Activated CD4-positive, alpha-beta T cell treated with anti-CD3 and anti-CD28 coated beads, Interleukin-2, amount 50 U/mL, for 4 hours (primary cell): ENCODE measurements at regions not wholly inside any gene's neighbourhood (a gene's known extent, or its start where the extent isn't known, plus 50 kb on each side); places are given as distances from the start of the nearest gene placed in this dataset.
"Not testable (repeated sequence)": the region's sequence is repeated elsewhere in the genome, so short reads cannot be mapped to it uniquely, and the experiment has no call there.

Experiments
- DNase-seq, 2 experiments: peaks; one replicate each; pipeline ENCODE4 v3.0.0-alpha.2; 2020

DNA sequence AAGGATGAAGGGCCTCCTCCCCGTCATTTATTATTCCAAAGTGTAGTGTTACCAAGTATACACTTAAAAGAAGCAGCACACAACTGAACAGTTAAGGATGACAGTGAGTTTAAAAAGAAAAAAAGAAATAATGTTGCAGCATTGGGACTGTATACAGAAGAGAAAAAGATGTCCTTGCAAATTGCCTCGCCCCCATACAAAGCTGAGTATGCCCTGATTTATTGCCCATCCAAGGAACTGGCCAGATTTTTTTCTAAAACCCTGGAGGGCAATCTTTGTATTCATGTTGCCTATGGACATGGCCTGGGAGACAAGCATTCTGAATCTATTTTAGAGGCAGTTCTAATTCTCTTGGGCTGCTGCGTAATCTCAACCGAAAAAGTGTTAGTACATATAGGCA is 182.7 kb upstream of the NR4A3 start:
- no peak for DNase-seq

DNA sequence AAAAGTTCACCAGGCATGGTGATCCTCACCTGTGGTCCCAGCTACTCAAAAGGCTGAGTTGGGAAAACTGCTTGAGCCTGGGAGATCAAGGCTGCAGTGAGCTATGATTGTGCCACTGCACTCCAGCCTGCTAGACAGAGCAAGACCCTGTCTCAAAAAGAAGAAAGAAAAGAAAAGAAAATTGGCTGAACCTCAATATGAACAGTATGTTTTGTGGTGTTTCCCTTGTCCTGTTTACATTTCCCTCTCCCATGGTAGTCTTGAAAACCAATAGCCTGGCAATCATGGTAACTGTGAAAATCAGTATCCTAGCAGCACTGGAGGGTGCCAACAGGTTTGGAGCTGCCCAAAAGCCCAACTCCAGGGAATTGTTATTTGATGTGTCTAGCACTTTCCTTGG is 174.1 kb upstream of the NR4A3 start:
- DNase-seq: no peak

DNA sequence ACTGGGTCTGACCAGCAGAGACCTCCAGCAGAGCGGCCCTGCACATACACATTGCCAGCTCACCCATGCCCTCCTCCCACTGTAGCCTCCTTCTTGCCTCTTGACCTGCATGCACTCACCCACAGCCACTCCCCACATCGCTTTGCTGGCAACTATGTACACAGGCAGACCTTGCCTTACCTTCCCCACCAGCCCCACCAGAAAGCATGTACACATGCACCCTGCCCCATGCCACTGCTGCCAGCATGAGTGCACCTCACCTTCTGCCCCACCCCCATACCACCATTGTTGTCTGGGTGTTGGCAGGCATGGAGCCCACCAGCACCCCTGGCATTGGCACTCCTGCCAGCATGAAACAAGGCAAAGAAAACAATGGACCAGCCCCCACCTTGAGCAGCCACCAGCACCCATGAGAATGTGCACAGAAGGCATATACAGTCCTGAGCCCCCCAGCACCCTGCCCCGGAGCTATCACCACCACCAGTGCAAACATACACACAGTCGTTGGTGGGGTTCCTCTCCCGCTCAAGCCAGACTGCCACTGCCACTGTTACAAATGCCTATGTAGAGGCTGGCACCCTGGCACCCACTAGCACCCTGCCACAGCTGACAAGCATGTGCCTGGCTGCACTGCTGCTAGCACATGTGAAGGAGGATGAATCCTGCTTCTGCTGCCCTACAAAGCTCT is 171.4 kb upstream of the NR4A3 start:
- no peak for DNase-seq

DNA sequence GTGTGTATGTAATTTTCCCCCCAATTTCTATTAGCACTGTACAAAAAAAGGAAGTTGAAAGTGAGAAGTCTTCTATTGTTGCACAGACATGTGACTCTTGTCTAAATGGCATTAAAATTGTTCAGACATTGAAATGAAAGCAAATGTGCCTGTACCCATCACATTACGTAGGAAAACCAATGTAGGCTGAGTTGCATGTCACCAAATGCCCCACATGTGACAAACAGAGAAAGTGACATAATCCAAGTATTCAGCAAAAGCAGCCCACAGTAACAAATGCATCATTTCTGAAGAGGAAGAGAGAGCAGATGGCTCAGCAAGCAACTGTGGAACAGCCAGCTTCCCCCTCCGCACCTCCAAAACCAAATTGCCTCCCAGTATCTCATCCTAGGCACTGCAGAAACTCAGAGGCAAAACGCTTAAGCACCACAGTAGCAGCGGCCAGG is 161.5 kb upstream of the NR4A3 start:
- no peak for DNase-seq

DNA sequence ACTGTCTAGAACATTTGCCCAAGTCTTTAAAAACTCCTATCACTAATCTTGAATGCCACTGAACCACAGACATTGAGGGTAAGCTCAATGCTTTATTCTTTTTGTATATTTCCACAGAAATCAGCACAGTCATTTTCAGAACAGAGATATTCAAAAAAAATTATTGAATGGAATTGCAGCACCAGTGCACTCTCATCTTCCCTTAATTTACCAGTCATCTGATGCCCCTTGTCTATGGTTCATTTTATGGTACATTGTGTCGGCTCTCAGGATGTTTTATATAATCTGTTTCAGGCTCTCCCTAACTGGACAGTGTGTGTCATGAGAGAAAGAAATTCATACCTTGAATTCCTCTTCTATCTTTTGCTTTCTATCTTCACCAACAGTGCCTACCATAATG is 158.4 kb upstream of the NR4A3 start:
- DNase-seq: no peak

DNA sequence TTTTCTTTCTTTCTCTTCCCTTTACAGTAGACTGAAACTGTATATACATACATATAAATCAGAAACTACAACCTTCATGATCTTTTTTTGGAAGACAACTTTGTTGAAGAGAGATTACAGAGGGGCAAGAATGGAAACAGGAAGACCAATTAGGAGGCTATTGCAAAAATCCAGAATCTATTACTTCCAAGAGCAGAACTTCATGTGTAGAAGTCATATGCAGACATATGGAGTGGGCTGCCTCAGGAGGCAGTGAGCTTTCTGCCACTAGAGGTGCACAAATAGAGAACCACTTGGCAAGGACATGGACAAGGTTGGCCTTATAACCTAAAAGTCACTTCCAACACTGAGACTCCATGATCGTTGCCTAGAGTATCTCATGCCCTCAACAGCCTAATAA is 157.8 kb upstream of the NR4A3 start:
- DNase-seq: no peak

DNA sequence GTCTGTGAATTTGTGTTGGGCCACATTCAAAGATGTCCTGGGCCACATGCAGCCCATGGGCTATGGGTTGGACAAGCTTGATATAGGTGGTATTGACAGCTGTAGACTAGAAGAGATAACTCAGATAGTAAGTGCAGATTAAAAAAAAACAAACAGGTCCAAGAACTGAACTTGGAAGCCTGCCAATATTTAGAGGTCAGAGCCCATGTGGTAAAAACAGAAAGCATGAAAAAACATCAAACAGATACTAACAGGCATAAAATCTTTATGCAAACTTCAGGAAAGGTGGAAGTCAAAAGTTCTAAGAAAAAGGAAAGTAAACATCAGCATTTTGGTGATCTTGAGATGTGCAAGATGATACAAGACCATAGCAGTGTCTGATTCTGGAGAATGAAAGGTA is 155.1 kb upstream of the NR4A3 start:
- no peak for DNase-seq

DNA sequence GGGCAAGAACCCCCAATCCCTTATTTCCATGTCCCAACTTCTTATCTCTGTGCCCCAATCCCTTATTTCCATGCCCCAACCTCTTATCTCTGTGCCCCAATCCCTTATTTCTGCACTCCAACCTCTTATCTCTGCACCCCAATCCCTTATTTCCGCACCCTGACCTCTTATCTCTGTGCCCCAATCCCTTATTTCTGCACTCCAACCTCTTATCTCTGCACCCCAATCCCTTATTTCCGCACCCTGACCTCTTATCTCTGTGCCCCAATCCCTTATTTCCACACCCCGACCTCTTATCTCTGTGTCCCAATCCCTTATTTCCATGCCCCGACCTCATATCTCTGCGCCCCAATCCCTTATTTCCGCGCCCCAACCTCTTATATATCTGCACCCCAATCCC is 150.8 kb upstream of the NR4A3 start:
- DNase-seq: not testable (repeated sequence)

DNA sequence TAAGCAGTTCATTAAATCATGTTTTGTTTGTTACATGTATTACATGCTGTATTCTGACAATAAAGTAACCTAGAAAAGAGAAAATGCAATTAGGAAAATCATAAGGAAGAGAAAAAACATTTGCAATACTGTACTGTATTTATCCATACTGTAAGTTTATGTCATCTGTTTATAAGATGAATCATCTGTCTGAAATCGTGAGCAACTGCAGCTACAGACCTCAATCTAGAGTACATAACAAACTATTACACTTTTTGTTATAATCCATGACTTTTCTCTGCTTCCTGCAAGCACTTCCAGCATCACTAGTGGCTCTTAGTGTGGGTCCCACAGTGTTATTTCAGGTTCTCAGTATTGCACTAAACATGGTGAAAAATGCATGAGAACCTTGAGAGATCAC is 144.4 kb upstream of the NR4A3 start:
- no peak for DNase-seq

DNA sequence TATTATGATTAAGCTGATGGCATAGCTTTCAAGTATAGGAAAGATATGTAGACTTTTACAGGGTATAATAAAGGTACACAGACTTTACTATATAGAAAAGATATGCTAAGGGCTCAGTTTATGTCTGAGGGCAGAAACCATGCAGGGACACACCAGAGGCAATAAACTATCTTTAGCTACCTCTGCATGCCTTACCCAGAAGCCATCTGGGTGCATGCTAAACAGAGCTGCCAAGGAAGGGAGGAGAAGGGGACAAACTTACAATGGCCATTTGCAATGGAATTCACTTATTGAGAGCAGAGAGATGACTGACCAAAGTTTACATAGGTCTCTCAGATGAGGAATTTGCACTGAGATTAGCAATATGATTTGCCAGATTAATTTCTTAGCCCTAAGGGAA is 143.1 kb upstream of the NR4A3 start:
- no peak for DNase-seq

DNA sequence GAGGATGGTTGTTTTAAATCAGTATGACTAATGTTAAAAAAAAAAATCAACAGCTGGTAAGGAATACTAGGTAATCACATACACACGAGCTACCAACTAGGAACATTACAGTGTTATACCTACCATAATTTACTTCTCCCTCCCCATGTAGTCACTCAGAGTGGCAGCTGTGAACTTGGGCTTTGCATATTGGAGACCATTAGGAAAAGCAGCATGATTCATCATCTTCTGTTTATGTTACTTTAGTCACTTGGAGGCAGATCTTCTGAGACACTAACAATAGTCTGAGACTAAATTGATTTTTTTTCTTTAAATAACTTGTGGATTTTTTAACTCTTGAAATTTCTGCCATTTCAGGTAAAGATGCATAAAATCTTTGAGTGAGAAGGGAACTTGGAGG is 141.5 kb upstream of the NR4A3 start:
- DNase-seq: no peak

DNA sequence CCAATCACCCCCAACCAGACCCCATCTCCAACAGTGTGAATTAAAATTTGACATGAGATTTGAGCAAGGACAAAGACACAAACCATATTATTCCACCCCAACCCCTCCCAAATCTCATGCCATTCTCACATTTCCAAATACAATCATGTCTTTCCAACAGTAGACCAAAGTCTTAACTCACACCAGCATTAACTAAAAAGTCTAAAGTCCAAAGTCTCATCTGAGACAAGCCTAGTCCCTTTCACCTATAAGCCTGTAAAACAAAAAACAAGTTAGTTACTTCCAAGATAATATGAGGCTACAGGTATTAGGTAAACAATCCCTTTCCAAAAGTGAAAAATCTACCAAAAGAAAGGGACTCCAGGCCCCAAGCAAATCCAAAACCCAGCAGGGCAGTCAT is 140.6 kb upstream of the NR4A3 start:
- no peak for DNase-seq

DNA sequence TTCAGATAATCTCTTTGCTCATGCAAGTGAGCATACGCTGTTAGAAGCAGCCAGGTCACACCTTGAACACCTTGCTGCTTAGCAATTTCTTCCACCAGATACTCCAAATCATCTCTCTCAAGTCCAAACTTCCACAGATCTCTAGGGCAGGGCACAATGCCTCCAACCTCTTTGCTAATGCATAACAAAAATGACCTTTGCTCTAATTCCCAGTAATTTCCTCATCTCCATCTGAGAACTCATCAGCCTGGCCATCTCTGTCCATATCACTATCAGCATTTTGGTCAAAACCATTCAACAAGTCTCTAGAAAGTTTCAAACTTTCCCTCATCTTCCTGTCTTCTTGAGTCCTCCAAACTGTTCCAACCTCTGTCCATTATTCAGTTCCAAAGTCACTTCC is 139.3 kb upstream of the NR4A3 start:
- DNase-seq: no peak

DNA sequence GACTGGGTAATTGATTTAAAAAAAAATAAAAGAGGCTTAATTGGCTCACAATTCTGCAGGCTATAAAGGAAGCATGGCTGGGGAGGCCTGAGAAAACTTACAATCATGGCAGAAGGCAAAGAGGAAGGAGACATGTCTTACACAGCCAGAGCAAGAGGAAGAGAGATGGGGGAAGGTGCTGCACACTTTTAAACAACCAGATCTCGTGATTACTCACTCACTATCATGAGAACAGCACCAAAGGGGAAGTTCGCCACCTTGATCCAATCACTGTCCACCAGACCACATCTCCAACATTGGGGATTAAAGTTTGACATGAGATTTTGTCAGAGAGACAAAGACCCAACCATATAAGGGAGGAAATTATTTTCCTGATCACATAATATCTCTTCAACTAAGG is 138.8 kb upstream of the NR4A3 start:
- no peak for DNase-seq

DNA sequence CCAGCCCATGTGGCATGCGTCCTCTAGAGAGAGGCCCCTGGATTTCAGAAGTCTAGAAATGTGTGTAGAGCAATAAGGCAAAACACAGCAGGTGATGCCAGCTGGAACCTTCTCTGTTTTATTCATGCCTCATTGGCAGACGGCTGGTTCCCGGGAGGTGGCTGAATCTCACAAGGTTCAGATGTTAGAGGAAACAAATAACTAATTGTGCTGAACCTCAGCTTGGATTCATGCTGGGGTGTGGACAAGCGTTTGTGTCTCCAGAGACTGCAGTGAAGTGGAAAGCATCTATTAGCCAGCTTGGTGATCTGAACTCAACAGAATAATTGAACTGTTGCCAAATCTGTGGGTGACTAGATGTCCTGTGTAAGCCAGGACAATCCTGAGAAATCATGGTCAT is 131.1 kb upstream of the NR4A3 start:
- no peak for DNase-seq

DNA sequence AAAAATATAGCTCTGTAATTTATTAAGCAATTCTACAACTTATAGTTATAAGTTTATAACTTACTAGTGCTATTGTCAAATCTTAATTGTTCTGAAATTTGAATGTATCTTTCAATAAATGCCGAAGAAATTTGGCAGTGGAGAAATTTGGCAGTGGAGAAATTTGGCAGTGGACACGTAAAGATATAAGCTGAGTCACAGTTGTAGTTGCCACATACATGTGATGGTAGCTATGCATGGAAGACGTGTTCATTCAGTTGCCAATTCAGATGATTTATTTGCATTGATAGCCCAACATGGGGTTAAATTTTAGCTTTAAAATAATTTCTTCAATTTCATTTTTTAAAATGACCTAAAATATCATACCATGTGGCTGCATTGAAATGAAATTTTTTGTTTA is 127.8 kb upstream of the NR4A3 start:
- no peak for DNase-seq

DNA sequence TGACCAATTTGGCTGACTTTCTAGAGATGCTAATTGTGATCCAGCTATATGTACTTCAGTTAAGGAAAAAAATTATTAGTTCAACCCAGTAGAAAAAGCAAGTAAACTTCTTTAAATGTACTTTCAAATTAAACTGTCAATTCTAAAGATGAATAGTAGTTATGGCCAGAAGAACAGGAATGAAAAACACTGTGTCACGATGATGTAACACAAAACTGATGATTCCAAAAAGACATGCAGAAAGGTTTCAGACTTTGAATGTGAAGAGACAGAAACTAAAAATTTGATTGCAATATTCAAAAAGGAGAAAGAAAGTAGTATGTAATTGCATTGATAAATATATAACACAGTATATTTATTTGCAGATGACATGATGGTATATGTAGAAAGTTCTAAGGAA is 127.3 kb upstream of the NR4A3 start:
- no peak for DNase-seq

DNA sequence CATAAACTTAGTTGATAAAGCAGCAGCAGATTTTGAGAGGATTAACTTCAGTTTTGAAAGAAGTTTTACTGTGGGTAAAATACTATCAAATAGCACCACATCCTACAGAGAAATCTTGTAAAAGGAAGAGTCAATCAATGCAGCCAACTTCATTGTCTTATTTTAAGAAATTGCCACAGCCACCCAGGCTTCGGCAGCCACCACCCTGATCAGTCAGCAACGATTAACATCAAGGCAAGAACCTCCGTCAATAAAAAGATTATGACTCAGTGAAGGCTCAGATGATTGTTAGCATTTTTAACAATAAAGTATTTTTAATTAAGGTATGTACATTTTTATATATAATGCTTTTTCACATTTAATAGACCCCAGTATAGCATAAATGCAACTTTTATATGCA is 122.3 kb upstream of the NR4A3 start:
- no peak for DNase-seq

DNA sequence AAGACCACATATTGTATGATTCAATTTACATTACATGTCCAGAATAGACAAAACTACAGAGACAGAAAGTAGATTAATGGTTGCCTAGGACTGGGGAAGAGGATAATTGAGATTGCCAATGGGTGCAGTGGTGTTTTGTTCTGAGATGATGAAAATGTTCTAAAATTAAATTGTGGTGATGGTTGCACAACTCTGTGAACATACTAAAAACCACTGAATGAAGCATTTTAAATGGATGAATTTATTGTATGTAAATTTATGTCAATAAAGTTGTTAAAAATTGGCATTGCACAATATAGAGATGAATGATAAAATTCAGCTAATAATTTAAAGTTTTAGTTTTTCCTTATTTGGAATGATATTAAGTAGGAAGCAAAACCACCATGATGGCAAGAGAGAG is 109.5 kb upstream of the NR4A3 start:
- DNase-seq: no peak

DNA sequence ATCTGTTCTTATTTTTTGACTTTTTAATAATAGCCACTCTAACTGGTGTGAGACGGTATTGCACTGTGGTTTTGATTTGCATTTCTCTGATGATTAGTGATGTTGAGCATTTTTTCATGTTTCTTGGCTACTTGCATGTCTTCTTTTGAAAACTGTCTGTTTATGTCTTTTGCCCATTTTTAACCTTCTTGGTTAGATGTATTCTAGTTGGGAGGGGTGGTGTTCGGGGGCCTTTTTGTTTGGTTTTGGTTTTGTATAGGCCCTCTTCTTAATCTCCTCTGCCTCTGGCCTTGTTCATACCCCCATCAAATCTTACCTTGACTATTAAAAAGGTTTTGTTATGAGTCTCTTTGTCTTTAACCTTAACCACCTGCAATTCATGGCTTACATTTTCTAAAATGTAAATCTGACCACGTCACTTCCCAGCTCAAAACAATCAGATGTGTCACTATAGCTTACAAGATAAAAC is 107.8 kb upstream of the NR4A3 start:
- no peak for DNase-seq

DNA sequence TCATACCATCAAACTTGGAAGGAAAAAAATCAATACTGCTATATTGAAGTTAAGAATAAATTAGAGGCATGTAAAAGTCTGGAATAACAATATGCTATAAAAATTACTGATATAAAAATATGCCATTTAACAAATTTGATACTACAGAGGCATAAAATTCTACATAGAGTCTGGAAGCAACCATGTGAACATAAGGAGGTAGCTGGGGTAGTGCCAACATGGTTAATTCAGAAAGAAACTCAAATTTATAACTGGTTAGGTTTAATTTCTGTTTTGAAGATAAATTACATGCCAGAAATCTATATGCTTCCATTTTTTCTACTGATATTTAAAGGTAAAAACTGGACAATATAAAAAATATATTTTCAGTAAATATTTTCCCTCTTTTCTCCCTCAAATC is 103.1 kb upstream of the NR4A3 start:
- no peak for DNase-seq

DNA sequence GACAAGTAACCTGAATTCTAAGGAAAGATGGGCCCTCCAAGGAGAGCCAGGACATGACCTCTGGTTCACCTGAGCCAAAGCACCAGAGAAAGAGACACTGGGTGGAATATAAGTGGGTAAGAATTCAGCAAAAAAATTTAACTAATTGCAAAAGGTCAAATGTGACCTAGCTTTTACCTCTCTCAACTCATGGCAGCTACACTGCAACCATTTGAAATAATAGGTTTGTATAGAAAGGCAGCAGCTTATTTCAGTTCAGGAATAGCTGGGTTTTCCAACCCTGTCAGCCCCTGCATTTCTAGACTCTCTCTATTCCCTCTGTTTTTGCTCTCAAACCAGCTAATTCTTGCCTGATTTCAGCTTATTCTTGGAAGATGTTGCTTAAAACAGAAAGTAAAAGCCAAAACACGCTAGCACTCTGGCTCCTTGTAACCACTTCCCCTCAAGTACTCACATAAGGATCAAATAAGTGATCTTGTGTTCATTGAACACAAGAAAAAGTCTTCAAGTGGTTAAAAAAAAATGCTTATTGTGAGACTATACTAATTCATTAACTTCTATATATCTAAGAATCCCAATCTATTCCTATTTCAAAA is 101.1 kb upstream of the NR4A3 start:
- no peak for DNase-seq

DNA sequence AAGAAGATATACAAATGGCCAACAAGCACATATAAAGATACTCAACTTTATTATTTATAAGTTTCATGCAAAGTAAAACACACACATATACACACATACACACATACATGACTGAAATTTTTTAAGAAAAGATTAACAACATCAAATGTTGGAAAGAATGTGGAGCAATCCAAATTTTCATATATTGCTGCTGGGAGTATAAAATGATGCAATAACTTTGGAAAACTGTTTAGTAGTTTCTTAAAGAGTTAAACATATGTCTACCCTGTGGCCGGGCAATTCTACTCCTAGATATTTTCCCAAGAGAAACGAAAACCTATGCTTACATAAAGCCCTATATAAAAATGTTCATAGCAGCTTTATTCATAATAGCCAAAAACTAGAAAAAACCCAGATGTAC is 99.8 kb upstream of the NR4A3 start:
- no peak for DNase-seq

DNA sequence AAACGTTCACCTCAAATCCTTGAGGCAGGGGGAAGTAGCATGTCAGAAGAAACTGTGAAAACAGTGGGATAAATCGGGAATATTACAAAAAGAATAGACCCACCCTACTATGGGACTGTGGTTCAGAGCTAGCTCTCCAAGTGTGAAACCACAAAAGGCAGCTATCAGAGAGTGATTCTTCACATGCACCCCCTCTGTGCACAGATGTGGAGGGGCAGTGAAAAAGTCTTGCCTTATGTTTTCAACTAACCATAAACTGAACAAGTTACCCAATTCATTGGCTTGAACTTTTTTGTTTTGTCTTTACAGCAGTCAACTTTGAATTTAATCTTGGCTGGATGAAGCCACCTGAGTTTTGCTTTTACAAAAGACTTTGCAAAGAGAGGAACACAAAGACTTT is 98.8 kb upstream of the NR4A3 start:
- no peak for DNase-seq

DNA sequence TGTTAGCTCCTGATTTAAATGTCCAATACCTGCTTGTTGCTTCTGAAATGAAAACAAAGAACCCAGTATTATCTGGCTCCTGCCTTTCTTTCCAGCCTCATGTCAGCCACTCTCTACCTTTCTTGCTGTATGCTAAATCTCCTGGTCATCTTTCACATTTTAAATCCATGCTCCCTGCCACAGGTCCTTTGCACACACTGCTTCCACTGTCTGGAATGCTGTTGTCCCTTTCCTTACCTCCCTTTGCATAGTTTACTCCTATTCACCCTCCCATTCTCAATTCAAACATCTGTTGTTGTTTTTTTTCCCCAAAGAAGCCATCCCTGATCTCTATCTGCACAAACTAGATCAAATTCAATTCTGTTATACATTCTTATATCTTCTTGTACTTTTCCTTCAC is 97.0 kb upstream of the NR4A3 start:
- no peak for DNase-seq
